SK-N-SH (cell line): ENCODE measurements at regions not wholly inside any gene's neighbourhood (a gene's known extent, or its start where the extent isn't known, plus 50 kb on each side); places are given as distances from the start of the nearest gene placed in this dataset.

Experiments used
- CHD2 ChIP-seq: fragments of 150-350 bp; IDR thresholded peaks from 2 replicates; pipeline ENCODE4 v1.6.1; 2018; ENCODE audit warnings: low read length; ENCODE audit not compliant: partially characterized antibody
- CTCF ChIP-seq: fragments of 200-600 bp; sonication (generic); IDR thresholded peaks from 2 replicates; pipeline ENCODE4 v1.6.1; 2017; ENCODE audit warnings: antibody characterized with exemption, mild to moderate bottlenecking, moderate library complexity
- EZH2phosphoT487 ChIP-seq: fragments of 200-600 bp; sonication (generic); IDR thresholded peaks from 2 replicates; pipeline ENCODE4 v1.6.1; 2017; ENCODE audit warnings: low read depth, mixed run types, mild to moderate bottlenecking, antibody characterized with exemption, moderate library complexity, borderline replicate concordance
- RAD21 ChIP-seq: IDR thresholded peaks from 2 replicates; pipeline ENCODE4 v1.6.1; 2012; ENCODE audit warnings: mild to moderate bottlenecking, low read length
- RCOR1 ChIP-seq: fragments of 150-350 bp; IDR thresholded peaks from 2 replicates; pipeline ENCODE4 v1.6.1; 2017; ENCODE audit warnings: antibody characterized with exemption, low read length
- REST ChIP-seq: IDR thresholded peaks from 2 replicates; pipeline ENCODE4 v1.6.1; 2012; ENCODE audit warnings: mild to moderate bottlenecking, low read depth, low read length, moderate library complexity
- SMC3 ChIP-seq: IDR thresholded peaks from 2 replicates; pipeline ENCODE4 v1.6.1; 2012; ENCODE audit warnings: low read depth, low read length, improper control_type of control experiment
- TAF1 ChIP-seq: IDR thresholded peaks from 2 replicates; pipeline ENCODE4 v1.6.1; 2012; ENCODE audit warnings: low read depth, mild to moderate bottlenecking, low read length, moderate library complexity, borderline replicate concordance
- TEAD4 ChIP-seq: IDR thresholded peaks from 2 replicates; pipeline ENCODE4 v1.4.0; 2012; ENCODE audit warnings: mild to moderate bottlenecking, borderline replicate concordance; ENCODE audit not compliant: insufficient read depth
- ZBTB33 ChIP-seq: IDR thresholded peaks from 2 replicates; pipeline ENCODE4 v1.4.0; 2012; ENCODE audit warnings: low read depth, borderline replicate concordance

DNA sequence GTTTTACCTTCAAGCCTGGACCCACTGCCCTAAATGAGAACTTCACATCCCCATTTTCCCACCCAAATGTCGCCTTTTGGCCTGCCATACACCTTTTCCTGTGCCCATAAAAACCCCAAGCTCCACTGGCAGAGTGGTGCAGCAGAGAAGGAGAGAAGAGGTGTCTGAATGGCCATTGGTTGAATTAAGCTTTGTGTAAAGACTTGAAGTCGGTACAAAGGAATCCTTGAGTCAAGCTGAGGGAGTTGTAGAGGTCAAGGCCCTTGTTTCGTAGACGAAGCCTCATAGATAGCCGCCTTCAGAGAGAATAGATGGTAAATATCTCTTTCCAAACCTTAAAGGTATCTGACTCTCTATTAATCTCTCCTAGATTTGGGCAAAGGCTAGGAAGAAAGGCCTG is 1479.2 kb upstream of the PRR20A start:
- TF ChIP-seq RCOR1 (no peak), RAD21 (no peak), ZBTB33 (no peak), TEAD4 (no peak), SMC3 (no peak), CHD2 (no peak), CTCF (no peak), EZH2phosphoT487 (no peak), TAF1 (no peak), REST (no peak)
